NCI-H524 (cell line): ENCODE measurements at regions not wholly inside any gene's neighbourhood (a gene's known extent, or its start where the extent isn't known, plus 50 kb on each side); places are given as distances from the start of the nearest gene placed in this dataset.

Experiments
- DNase-seq, 2 experiments: peaks; one replicate each; lab custom pipeline; 2025; lab: John Stamatoyannopoulos, UW

DNA sequence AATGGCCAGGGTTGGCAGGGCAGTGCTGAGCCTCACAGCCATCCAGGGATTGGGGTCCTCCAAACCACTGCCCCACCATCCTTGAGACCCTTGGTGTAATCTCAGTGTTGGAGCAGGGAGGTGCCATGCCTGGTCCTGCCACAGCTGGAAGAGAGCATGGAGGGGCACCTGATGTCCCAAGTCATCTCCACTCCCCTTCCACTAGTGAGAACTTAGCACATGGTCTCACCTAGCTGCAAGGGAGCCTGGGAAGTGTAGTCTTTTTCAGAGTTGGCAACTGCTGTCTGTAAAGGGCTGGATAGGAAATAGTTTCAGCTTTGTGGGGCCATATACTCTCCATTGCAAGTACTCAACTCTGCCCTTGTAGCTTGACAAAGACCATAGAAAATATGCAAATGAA lies 238.7 kb downstream of the RPS24 start:
- no peak for DNase-seq

DNA sequence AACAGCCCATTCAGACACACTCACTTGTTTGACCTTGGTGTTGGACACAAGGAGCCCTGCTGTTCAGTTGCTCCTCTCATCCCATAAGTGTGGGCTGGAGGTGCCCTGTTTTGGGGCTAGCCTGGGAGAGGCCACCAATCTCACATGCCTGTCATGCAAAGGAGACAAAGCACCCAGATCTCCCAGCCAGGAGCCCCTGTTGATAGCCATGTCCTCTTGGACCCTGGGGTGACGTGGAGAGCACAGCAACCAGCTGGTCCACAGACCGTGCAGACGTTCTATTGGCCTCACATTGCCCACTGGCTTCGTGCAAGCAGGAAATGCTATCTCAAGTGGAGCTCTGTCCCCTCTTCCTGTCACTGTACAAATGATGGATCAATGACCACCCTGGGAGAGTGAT lies 240.8 kb downstream of the RPS24 start:
- DNase-seq: no peak

DNA sequence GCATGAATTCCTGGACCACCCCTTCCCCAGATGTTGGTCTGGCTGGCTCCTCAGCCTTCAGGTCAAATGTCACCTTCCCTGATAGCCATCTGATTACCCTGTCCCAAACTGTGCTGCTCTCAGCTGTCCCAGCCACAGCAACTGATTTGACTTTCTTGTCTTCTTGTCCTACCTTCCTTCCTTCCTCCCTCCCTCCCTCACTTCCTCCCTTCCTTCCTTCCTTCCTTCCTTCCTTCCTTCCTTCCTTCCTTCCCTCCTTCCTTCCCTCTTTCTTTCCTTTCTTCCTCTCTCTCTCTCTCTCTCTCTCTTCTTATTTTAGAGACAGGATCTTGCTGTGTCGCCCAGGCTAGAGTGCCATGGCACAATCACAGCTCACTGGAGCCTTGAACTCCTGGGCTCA lies 242.5 kb downstream of the RPS24 start:
- DNase-seq: no peak

DNA sequence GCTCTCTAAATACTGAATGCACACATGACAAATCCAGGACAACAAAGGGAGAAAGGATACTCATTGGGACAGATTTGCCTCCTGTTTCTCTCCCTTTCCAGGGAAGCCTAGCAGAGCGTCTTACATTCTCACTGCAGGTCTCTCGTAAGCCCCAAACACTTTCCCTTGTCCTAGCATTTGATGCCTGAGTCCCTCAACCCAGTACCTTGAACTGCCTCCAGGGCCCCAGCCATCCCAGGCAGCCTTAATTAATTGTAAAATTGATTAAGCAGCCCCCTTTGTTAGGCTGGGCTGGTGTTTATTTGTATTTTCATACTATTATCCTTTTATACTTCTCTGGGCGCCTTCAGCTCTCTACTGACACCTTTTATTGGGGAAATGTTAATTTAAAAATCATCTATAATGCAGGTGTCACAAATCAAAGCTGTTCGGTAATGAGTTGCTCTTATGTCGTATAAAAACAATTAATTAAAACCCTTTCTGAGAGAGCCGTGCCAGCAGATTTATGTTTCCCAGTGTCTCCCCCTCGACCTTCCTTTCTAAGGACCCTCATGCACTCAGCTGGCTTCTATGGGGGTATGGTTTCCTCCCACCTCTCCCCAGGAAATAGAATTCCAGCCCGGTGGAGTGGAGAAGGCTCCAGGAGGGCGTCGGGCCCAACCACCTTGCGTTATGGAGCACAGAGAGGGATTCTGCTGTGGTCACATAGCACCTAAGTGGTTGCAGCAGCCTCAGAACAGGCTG lies 243.8 kb downstream of the RPS24 start:
- DNase-seq: no peak

DNA sequence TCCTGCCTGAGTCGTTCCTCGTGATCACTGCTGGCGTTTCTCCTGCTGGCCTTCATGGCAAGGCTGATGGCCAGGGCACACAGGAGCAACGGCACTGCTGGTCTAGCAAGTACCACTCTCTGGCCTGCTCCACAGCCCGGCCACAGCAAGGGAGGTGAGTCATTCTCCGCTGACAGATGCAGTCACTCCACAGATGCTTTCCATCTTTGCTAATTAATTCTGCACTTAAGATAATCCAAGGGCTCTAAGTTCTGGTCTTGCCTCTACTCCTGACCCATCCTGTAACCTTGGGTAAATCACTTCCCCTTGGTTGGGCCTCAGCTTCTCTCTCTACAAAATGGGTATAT lies 244.4 kb downstream of the RPS24 start:
- DNase-seq: peak in 1 of 2 experiments; percentile 63

DNA sequence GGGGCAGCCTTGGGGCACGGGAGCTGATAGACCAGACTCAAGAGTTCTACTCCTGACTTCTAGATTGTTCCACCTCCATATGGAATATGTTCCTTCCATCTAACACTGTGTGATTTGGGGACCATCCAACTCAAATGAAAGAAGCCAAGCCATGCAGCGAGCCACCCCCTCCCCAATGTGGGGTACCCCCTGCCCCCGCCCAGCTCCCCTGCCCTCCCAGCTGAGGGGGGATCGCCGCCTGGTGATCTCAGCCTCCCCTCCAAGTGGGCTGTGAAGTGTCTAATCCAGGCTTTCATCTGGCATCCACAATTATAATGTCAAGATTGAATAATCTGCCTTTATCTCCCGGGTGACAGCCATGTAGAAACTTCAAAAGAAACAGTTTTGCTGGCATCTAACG lies 246.1 kb downstream of the RPS24 start:
- DNase-seq: no peak

DNA sequence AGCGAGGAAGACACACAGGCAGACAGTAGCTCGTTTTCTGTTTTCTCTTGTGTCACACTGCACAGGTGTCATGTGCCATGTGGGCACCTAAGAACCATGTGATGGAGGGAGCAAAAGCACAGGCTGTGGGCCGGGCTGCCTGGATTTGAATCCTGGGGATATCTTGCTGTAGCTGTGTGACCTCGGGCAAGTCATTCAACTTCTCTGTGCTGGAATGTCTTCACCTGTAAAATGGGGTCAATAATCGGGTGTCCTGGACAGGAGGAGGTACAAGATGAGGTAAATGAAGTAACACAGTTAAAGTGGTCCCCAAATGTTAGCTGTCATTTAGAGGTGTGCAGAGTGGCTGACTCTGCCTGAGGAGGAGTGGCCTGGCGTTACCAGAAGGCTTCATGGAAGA lies 246.9 kb downstream of the RPS24 start:
- DNase-seq: no peak

DNA sequence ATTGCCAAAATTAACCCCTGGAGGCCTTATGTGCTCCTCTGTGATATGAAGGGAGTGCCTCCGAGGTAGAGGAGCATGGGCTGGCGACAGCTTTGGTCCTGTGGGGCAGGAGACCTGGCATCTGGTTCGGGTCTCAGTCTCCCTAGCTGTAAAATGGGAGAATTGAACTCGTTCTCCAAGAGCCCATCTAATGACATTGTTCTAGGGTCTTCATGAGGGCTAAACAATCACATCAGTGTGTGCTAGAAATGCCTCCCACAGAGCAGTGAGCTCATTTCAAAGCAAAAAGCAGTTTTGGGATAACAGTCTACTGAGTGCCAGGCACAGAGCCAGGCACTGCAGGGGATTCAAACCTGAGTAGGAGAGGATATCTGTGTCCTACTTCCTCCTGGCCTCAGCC lies 248.0 kb downstream of the RPS24 start:
- DNase-seq: no peak

DNA sequence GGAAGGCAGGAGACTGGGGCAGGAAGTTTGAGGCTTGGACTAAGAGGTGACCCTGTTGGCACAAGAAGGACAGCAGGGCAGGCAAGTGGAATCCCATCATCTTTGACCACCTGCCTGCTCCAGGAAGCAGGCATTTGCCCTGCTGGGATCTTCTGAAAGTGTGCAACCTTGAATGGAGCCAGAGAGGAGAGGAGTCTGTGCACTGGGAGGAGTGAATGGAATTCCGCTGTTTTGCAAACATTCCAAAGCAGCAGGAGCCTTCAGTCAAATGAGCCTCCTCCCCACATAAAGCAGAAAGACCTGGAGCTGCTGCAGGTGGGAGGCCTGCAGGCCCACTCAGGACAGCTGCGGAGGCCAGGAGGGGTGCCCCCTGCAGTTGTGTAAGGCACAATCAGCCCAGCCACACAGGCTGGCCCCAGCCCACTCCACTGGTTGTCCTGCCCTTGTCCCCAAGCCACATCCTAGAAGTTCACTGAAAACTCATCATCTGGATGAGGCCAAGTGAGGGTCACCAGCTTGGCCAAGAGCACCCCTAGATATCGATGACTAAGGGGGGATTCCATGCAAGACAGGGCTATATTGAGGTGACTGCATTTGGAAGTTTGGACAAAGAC lies 249.5 kb downstream of the RPS24 start:
- no peak for DNase-seq

DNA sequence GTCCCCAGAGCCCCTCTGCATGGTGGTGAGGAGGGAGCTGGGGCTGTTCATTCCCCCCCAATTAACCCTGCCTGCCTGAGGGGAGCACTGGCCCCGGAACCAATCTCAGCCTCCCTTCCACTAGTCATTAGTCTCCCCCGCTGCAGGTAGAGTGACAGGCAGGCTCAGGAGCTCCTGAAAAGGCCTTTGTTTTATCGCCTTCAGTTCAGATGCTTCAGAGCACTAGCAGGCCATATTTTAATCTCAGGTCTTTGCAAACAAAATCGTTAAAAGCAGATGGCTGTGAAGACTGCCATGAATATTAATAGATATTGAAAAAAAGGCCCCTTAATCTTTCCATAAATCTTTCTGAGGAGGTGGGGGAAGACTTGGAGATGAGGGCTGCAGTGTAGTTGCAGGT lies 250.7 kb downstream of the RPS24 start:
- DNase-seq: peak in 1 of 2 experiments; percentile 68

DNA sequence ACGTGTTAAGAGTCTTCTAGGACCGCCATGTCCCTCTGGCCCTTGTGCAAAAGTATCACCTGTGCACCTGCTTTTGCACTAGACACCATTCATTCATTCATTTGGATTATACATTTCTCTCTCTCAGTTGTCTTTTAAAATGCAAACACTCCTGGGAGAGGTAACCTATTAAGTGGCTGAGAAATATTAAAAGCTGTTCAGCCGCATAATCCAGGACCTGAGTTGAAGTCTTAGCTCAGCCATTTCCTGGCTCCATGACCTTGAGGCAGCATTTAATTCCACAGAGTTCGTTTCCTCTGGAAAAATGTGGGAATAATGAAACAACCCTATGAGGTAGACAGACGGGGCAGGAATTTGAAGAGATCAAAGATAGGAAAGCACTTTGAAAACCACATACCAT lies 251.6 kb downstream of the RPS24 start:
- DNase-seq: no peak

DNA sequence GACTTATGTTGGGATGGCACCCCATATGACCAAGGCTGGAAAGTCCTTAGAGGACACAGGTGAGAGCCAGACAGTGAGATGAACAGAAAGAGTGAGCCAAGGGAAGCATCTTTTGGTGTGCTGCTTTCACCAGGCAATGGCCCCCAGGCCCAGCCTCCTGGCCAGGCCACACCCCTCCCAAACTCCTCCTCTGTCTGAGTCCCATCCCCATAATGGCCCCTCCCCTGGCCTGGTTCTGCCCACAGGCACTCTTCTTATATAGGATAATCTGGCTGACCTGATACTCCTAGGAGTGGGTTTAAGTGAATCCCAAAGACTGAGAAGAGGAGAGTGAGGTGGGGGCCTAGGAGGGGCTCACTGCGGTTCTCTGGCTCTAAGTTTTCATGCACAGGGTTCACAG lies 252.5 kb downstream of the RPS24 start:
- peak in 1 of 2 experiments; percentile 46 for DNase-seq

DNA sequence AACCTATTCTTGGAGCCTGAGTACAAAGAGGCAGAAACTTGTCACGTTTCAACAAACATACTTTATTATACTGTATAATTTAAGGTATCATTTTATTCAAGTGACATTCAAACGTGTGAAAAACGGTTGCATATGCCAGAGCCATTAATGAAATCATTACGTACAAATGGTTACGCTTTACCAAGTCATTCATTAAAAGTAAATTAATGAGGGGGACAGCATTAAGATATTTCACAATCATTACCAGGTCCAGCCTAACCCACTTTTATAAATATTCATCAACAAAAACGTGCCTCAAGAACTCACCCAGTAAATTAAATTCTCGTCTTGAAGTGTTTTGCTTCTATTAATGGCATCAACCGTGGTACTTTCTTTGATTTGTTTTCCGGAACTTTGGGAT lies 253.0 kb downstream of the RPS24 start:
- no peak for DNase-seq

DNA sequence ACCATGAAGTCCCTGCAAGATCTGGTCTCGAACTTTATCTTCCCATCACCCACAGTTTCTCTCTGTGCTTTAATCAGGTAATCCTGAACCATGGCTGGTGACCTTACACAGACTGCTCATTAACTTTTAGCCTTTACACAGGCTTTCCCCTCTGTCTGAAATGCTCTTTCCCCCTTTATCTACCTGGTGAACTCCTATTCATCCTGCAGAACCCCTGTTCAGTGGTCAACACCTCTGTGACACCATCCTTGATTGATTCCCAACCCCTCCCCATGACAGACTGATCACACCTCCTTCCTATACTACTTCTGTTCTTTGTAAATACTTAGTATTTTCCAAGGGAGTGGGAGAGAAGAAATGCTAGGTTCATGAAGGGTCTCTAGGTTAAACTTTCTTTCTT lies 254.0 kb downstream of the RPS24 start:
- DNase-seq: no peak

DNA sequence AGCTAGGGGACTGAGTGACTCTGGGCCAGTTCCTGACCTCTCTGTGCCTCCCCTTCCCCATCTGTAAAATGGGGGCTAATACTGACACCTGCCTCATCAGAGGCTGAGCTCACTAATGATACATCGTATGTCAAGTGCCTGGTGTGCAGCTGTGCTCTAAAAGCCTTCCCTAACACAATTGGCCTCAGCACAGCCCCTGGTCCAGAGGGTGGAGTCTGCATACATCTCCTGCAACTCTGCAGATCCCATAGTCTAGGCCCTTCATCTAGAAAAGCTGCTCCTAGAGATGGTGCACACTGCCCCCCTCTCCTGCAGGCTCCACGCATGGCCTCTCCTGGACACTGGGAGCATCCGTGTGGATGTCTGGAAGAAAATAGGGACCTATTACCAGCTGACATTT lies 255.0 kb downstream of the RPS24 start:
- peak; percentile 34 to 75 for DNase-seq

DNA sequence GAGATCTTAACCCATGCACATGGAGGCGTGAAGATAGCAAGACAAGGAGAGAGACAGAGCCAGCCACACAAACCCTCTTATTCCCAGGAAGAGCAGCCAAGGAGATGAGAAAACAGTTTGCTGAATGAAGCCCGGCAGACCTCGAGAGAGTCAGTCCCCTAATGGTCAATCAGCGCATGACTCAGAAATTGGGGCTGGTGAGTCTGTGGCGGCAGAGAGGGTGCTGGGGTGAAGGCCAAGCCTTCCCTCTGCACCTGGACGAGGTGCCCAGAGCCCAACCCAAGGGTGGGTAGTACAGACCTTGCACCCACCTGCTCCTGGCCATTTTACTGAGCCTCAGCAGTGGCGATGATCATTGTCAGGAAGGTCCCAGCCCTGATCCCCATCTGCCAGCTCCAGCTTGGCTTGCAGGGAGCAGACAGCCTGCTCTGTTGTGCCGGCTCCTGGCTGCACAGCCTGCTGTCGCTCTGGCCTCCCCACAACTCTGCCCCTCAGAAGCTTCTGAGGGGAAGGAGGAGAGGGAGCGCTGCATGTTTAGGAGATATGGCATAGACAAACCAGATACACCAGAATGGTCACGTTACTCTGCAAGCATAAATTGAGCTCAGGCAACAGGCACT lies 256.6 kb downstream of the RPS24 start:
- peak in 1 of 2 experiments; percentile 69 for DNase-seq

DNA sequence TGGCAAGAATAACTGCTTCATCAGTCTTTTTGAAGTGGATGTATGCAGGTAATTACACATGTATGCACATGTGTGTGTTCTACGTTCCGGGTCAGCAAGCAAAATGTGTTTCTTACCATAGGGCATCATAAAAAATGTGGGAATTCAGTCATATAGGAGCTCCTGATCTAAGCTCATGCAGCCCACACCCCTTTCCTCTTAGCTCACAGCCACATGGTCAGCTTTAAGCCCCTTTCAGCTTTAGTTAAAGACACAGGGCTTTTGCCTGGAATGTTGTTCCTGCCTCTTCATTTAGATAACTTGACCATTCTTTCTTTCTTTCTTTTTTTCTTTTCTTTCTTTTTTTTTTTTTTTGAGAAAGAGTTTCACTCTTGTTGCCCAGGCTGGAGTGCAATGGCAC lies 258.1 kb downstream of the RPS24 start:
- peak in 1 of 2 experiments; percentile 8 for DNase-seq

DNA sequence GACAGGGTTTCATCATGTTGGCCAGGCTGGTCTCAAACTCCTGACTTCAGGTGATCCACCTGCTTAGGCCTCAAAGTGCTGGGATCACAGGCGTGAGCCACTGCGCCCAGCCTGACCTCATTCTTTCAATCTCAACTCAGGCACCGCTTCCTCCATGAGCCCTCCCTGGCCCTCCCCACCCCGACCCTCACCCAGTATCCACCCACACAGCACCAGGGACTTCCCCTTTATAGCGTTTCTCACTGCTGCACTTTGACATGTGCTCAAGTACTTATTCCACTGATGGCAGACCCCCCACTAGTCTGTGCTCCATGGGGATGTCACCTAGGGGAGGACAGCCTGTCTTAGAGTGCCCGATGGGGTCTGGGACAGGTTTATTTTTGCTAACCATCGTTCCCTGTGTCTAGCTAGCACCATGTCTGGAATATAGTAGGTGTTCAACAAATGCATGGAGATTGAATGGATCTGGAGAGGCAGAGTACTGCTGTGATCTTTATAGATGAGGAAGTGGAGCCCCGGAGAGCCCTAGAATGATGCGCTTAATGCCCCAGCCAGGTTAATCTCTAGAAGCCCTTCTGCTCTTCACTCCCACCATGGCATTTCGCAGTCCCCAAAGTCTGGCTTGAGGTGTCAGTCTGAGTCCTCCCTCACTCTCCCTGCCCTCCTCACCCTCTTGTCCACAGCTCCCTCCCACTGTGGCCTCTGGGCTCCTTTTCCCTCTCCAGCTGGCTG lies 258.8 kb downstream of the RPS24 start:
- peak in 1 of 2 experiments; percentile 30 for DNase-seq

DNA sequence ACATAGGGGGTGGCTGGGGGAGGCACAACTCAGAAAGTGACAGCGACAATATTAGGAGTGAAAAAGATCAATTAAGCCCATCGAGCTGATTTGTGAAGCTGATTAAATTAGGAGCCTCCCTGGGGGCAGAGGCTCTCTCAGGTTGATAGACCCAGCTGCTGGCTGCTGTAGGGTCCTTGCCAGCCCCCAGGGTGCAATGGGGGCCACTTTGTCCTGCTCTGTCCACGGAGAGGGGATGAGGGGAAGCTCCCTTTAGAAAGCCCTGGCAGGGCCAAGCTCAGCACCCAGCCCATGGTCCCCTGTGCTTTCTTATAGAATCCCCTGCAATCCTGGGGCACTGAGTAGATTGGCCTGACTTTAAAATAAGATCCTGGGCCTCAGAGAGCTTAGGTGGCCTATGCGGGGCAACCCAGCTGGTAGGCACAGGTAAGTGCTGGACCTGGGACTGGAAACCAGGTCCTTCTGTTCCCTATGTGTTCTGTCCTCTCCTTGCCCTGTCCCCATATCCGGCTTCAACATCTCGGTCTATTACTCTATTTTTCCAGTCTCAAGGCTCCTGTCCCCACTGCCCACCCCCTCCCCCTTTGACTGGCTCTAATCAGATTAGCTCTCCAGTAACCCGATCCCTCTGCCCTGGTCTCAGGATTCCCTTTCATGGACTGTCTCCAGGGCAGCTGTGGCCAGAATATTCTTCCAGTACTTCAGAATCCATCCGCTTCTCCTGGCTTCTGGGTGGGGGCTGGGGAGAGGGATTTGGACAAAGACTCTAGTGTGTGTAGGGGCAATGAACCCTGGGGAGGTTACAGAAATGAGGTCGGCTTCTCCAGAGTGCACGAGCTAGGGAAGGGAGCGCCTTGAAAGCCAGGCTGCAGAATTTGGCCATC lies 259.6 kb downstream of the RPS24 start:
- DNase-seq: peak; percentile 59 to 87

DNA sequence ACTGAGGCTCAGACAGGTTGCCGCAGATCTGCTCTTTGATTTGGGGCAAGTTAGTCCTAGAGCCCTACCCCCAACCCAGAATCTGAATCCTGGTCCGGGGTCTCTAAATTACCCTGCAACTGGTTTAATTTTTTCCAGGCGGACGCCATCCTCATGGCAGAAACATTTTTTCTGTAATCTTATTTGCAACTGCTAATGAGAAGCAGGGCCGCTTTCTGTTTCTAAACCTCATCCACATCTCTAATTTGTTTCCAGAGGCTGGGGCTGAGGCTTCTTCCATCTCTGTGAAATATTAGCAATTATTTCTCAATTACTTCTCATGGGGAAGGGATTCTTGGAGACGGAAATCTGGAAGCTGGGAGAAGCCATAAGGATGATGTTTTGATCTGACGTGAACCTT lies 261.6 kb downstream of the RPS24 start:
- DNase-seq: no peak

DNA sequence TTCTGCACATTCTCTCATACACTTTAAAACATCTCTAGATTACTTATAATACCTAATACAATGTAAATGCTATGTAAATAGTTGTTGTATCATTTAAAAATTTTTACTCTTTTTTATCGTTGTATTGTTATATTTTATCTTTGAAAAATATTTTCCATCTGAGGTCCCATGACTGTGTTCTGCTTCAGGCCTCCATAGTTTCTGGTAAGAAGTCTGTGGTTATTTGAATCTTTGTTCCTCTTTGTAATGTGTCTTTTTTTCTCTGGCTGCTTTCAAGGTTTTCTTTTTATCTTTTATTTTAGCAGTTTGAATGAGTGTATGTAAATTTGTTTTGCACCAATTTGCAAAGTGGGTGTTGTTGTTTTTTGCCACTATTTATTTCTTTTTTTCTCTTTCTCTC lies 263.1 kb downstream of the RPS24 start:
- no peak for DNase-seq

DNA sequence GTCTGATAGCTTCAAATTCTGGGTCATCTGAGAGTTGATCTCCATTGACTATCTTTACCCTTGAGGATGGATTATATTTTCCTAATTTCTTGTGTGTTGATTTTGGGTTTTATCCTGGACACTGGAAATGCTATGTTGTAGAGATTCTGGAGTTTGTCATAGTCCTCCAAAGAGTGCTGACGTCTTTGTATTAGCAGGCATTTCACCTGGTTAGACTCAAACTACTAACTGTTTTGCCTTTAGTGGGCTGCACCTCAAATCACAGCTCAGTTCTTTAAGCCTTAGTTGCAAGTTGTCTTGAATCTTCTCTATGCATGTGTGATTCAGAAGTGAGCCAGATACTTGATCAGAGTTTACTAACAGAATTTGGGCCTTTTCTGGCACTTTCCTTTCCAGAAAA lies 264.3 kb downstream of the RPS24 start:
- no peak for DNase-seq
